H1 (cell line): ENCODE measurements at regions not wholly inside any gene's neighbourhood (a gene's known extent, or its start where the extent isn't known, plus 50 kb on each side); places are given as distances from the start of the nearest gene placed in this dataset.

Source experiments
- CTCF ChIA-PET: fragments of 300-600 bp; sonication (Branson Sonifier 250); formaldehyde crosslinking; loops from one replicate; lab custom pipeline; 2021; ENCODE audit not compliant: partially characterized antibody; lab: Charles Lee
- POLR2A ChIA-PET: fragments of 300-600 bp; sonication (Branson Sonifier 250); formaldehyde crosslinking; loops from one replicate; lab custom pipeline; 2021; ENCODE audit warnings: inconsistent platforms; ENCODE audit not compliant: partially characterized antibody; lab: Charles Lee
- DNase-seq, 2 experiments: peaks; one replicate each; pipeline versions ENCODE4 v3.0.0 to v3.0.0-alpha.2; 2010 to 2022; ENCODE audit warnings: low spot score in 2 of 2, low read depth in 1 of 2, mixed read lengths in 1 of 2
- FAIRE-seq: peaks from 2 replicates; lab custom pipeline; 2011; peaks lifted over from hg19 to GRCh38; lab: Jason Lieb, UNC
- H2AFZ ChIP-seq: 2 replicates; pipeline ENCODE4 v1.8.1; 2012; ENCODE audit warnings: low read length, inconsistent platforms
- H2AK5ac ChIP-seq: 2 replicates; pipeline ENCODE4 v1.6.1; 2013; ENCODE audit warnings: low read depth, low read length
- H2BK120ac ChIP-seq: replicated peaks from 2 replicates; pipeline ENCODE3; 2013; ENCODE audit warnings: low read depth, low read length, inconsistent platforms
- H2BK12ac ChIP-seq: 2 replicates; pipeline ENCODE4 v1.6.1; 2013; ENCODE audit warnings: low read depth, low read length
- H2BK15ac ChIP-seq: 2 replicates; pipeline ENCODE4 v1.6.1; 2013; ENCODE audit warnings: low read length
- H2BK20ac ChIP-seq: 2 replicates; pipeline ENCODE4 v1.6.1; 2013; ENCODE audit warnings: low read length
- H2BK5ac ChIP-seq: 2 replicates; pipeline ENCODE4 v1.6.1; 2013; ENCODE audit warnings: low read depth, low read length
- H3K14ac ChIP-seq: 2 replicates; pipeline ENCODE4 v1.6.1; 2013; ENCODE audit warnings: inconsistent platforms; ENCODE audit not compliant: insufficient read length
- H3K18ac ChIP-seq: 2 replicates; pipeline ENCODE4 v1.6.1; 2013; ENCODE audit warnings: low read length; ENCODE audit errors: extremely low read depth
- H3K23ac ChIP-seq: 2 replicates; pipeline ENCODE4 v1.6.1; 2013; ENCODE audit warnings: inconsistent platforms; ENCODE audit not compliant: insufficient read length
- H3K23me2 ChIP-seq: 2 replicates; pipeline ENCODE4 v1.6.1; 2013; ENCODE audit warnings: low read depth, low read length
- H3K27ac ChIP-seq: 2 replicates; pipeline ENCODE4 v1.6.1; 2011; ENCODE audit warnings: low read depth, low read length, inconsistent platforms
- H3K27me3 ChIP-seq, 4 experiments: replicated peaks in 1 of 4; 1 replicate in 1 of 4; 2 replicates in 3 of 4; pipeline versions ENCODE4 v1.6.1 to v1.8.1; 2011 to 2013; ENCODE audit warnings: low read length in 3 of 4, mild to moderate bottlenecking in 3 of 4, inconsistent platforms in 2 of 4, mixed read lengths in 2 of 4, moderate library complexity in 1 of 4; ENCODE audit not compliant: control insufficient read depth in 3 of 4, insufficient read depth in 3 of 4; ENCODE audit errors: extremely low read depth in 1 of 4
- H3K36me3 ChIP-seq, 4 experiments: 2 replicates each; pipeline versions ENCODE4 v1.6.1 to v1.8.1; 2011 to 2013; ENCODE audit warnings: mild to moderate bottlenecking in 4 of 4, low read length in 3 of 4, moderate library complexity in 2 of 4, control low read depth in 1 of 4, inconsistent platforms in 1 of 4; ENCODE audit not compliant: insufficient read depth in 4 of 4, control insufficient read depth in 2 of 4
- H3K4ac ChIP-seq: replicated peaks from 2 replicates; pipeline ENCODE3; 2013; ENCODE audit warnings: low read length, low read depth, mixed read lengths, inconsistent platforms; ENCODE audit not compliant: insufficient read length
- H3K4me1 ChIP-seq, 4 experiments: replicated peaks in 1 of 4; 1 replicate in 1 of 4; 2 replicates in 3 of 4; pipeline versions ENCODE4 v1.6.1 to v1.8.1; 2011 to 2013; ENCODE audit warnings: low read length in 3 of 4, inconsistent platforms in 2 of 4, mixed read lengths in 1 of 4; ENCODE audit not compliant: insufficient read depth in 4 of 4, control insufficient read depth in 3 of 4
- H3K4me2 ChIP-seq, 2 experiments: 2 replicates each; pipeline versions ENCODE4 v1.6.1 to v1.8.1; 2011 to 2013; ENCODE audit warnings: low read depth in 2 of 2, low read length in 2 of 2, control low read depth in 1 of 2, inconsistent platforms in 1 of 2, mild to moderate bottlenecking in 1 of 2; ENCODE audit not compliant: insufficient read depth in 1 of 2
- H3K4me3 ChIP-seq, 4 experiments: fragments of 200-600, 300-600 bp in 1 of 4; sonication (generic), shearing (Covaris generic), sonication (Bioruptor Twin) in 1 of 4; 2 replicates each; pipeline versions ENCODE4 v1.5.1 to v1.8.1; 2011 to 2016; ENCODE audit warnings: low read length in 4 of 4, low read depth in 3 of 4, control low read depth in 2 of 4, inconsistent platforms in 2 of 4, mild to moderate bottlenecking in 2 of 4, mixed read lengths in 1 of 4, moderate library complexity in 1 of 4; ENCODE audit not compliant: insufficient read depth in 2 of 4; ENCODE audit errors: extremely low read depth in 1 of 4
- H3K56ac ChIP-seq: replicated peaks from 2 replicates; pipeline ENCODE3; 2013; ENCODE audit warnings: low read depth, mild to moderate bottlenecking, mixed read lengths, low read length, inconsistent platforms; ENCODE audit not compliant: insufficient read length
- H3K79me1 ChIP-seq: 2 replicates; pipeline ENCODE4 v1.6.1; 2013; ENCODE audit warnings: low read depth, low read length, control low read depth
- H3K79me2 ChIP-seq, 2 experiments: 2 replicates each; pipeline versions ENCODE4 v1.6.1 to v1.8.1; 2012 to 2013; ENCODE audit warnings: low read length in 2 of 2, mild to moderate bottlenecking in 2 of 2, inconsistent platforms in 1 of 2; ENCODE audit not compliant: insufficient read depth in 2 of 2, control insufficient read depth in 1 of 2
- H3K9ac ChIP-seq, 4 experiments: replicated peaks in 1 of 4; 1 replicate in 1 of 4; 2 replicates in 3 of 4; pipeline versions ENCODE4 v1.6.1 to v1.8.1; 2011 to 2013; ENCODE audit warnings: low read depth in 3 of 4, low read length in 3 of 4, control low read depth in 2 of 4, mild to moderate bottlenecking in 2 of 4, moderate library complexity in 2 of 4, inconsistent platforms in 1 of 4; ENCODE audit errors: extremely low read depth in 1 of 4
- H3K9me3 ChIP-seq, 2 experiments: 2 replicates each; pipeline versions ENCODE4 v1.6.1 to v1.8.1; 2012 to 2013; ENCODE audit warnings: mild to moderate bottlenecking in 2 of 2, moderate library complexity in 2 of 2, control low read depth in 1 of 2, inconsistent platforms in 1 of 2, low read depth in 1 of 2, low read length in 1 of 2, mixed read lengths in 1 of 2; ENCODE audit not compliant: insufficient read depth in 2 of 2
- H4K20me1 ChIP-seq, 2 experiments: replicated peaks in 1 of 2; 2 replicates each; pipeline versions ENCODE3 to v1.8.1; 2011 to 2013; ENCODE audit warnings: inconsistent platforms in 2 of 2, low read length in 2 of 2, mild to moderate bottlenecking in 1 of 2; ENCODE audit not compliant: insufficient read depth in 2 of 2, control insufficient read depth in 1 of 2
- H4K5ac ChIP-seq: 2 replicates; pipeline ENCODE4 v1.6.1; 2013; ENCODE audit warnings: low read length, low read depth, mixed read lengths, inconsistent platforms; ENCODE audit not compliant: insufficient read length
- H4K8ac ChIP-seq: 2 replicates; pipeline ENCODE4 v1.8.0; 2013; ENCODE audit warnings: mild to moderate bottlenecking, moderate library complexity, low read length, inconsistent platforms; ENCODE audit not compliant: insufficient read depth; ENCODE audit errors: extremely low read depth
- H4K91ac ChIP-seq: replicated peaks from 2 replicates; pipeline ENCODE3; 2013; ENCODE audit warnings: low read length, mixed read lengths, inconsistent platforms; ENCODE audit not compliant: insufficient read length
- CEBPB ChIP-seq: IDR thresholded peaks from 2 replicates; pipeline ENCODE4 v1.6.1; 2012; ENCODE audit warnings: low read depth, low read length
- GTF2F1 ChIP-seq: IDR thresholded peaks from 2 replicates; pipeline ENCODE4 v1.6.1; 2012; ENCODE audit warnings: low read depth, low read length, improper control_type of control experiment, borderline replicate concordance
- HDAC2 ChIP-seq, 2 experiments: fragments of 300-600 bp in 1 of 2; sonication (generic) in 1 of 2; IDR thresholded peaks; 2 replicates each; pipeline ENCODE4 v1.6.1; 2011 to 2012; ENCODE audit warnings: low read depth in 2 of 2, low read length in 2 of 2, mild to moderate bottlenecking in 2 of 2, moderate library complexity in 2 of 2, borderline replicate concordance in 1 of 2, inconsistent platforms in 1 of 2
- KDM1A ChIP-seq: fragments of 200-600, 300-600 bp; sonication (generic); IDR thresholded peaks from 2 replicates; pipeline ENCODE4 v1.7.1; 2016; ENCODE audit warnings: mild to moderate bottlenecking, low read length, borderline replicate concordance
- POLR2A ChIP-seq, 2 experiments: IDR thresholded peaks; 1 replicate in 1 of 2; 2 replicates in 1 of 2; pipeline ENCODE4 v1.6.1; 2011; ENCODE audit warnings: low read depth in 2 of 2, low read length in 2 of 2, mild to moderate bottlenecking in 2 of 2; ENCODE audit errors: control extremely low read depth in 1 of 2
- POLR2AphosphoS5 ChIP-seq: IDR thresholded peaks from 2 replicates; pipeline ENCODE4 v1.6.1; 2011; ENCODE audit warnings: low read depth, low read length
- RAD21 ChIP-seq, 2 experiments: IDR thresholded peaks in 1 of 2; conservative IDR thresholded peaks in 1 of 2; 2 replicates each; pipeline ENCODE4 v1.6.1; 2011; ENCODE audit warnings: low read depth in 2 of 2, low read length in 2 of 2, improper control_type of control experiment in 1 of 2, inconsistent platforms in 1 of 2, mild to moderate bottlenecking in 1 of 2, moderate library complexity in 1 of 2
- SAP30 ChIP-seq: fragments of 300-600 bp; sonication (generic); IDR thresholded peaks from 2 replicates; pipeline ENCODE4 v1.7.1; 2012; ENCODE audit warnings: low read length, moderate library complexity, mild to moderate bottlenecking, inconsistent platforms; ENCODE audit not compliant: insufficient read depth, insufficient replicate concordance
- TAF7 ChIP-seq: optimal IDR thresholded peaks from 2 replicates; pipeline ENCODE3; 2011; ENCODE audit warnings: low read depth, mild to moderate bottlenecking, inconsistent platforms, low read length, moderate library complexity, borderline replicate concordance
- YY1 ChIP-seq: IDR thresholded peaks from 2 replicates; pipeline ENCODE4 v1.6.1; 2011; ENCODE audit warnings: low read depth, mild to moderate bottlenecking, low read length
- whole genome bisulfite sequencing, 2 experiments: shearing (Covaris generic) in 1 of 2; methylation state at CpG; one replicate each; pipeline versions ENCODE4 v1.1.6 to v1.1.7; 2013 to 2015; ENCODE audit warnings: low lambda C conversion rate in 2 of 2, mixed read lengths in 2 of 2, inconsistent platforms in 1 of 2, low coverage in 1 of 2, missing lambda C conversion rate in 1 of 2; ENCODE audit not compliant: insufficient replicate concordance in 2 of 2, insufficient coverage in 1 of 2, insufficient read length in 1 of 2; ENCODE audit errors: extremely low coverage in 1 of 2, missing lambda C conversion rate in 1 of 2; 5-methylcytosine and 5-hydroxymethylcytosine counted together
- TF ChIP-seq, protein P1 (sequence below): IDR thresholded peaks from 2 replicates; pipeline ENCODE4 v1.6.1; 2012; ENCODE audit warnings: low read length, inconsistent platforms

DNA sequence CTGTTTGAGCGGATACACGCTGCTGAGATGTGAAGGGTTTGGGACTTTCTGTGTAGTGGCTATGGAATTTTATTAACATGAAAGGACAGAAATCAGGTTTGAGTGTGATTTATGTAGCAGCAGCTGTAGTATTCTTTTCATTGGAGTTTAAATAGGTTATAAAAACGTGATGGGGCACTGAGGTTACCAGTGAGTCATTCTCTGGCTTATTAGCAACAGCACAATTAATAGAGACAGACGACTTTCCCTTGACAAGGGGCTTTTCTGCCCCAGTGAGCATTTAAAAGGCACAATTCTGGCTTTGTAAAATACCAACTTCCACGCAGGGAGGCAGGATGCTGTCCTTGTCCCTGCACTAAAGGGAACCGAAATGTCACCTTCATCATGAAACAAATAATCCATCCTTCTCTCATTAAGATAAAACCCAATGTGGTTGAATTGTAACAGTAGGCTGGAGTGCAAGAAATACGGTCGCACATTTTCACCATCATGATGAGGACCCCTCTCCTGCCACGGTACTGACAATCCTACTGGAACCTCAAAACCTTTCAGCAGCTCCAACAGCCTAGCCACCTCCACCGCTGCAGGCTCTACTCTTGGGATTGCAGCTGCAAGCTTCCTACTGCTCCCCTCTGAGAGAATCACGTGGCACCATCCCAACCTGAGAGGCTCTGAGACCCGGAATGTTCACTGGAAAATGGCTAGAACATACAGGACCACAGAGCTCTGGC, 293.9 kb downstream of the IRX1 start:
- DNase-seq (no peak), FAIRE-seq (no peak)
- Histone ChIP-seq H2BK15ac (peak overlapping the region; percentile 72; the same call in 1 of the 2 replicates), H3K23me2 (no peaks in the 10 kb centered on the region), H3K27ac (no peak overlapping the region), H3K4me3 (no peak overlapping the region), H2BK20ac (no peak overlapping the region), H3K79me2 (no peaks in the 10 kb centered on the region), H3K4me1 (peaks cover 4 to 9% (median 6%) of the 10 kb centered on the region in 4 experiments; a peak in 6 of 7 replicates), H3K14ac (no peak overlapping the region), H3K4ac (no peak overlapping the region), H2AK5ac (no peak overlapping the region), H2AFZ (no peak overlapping the region), H3K36me3 (no peaks in the 10 kb centered on the region), H4K5ac (no peak overlapping the region), H3K79me1 (no peaks in the 10 kb centered on the region), H4K8ac (no peak overlapping the region; the same call in 1 of the 2 replicates), H3K56ac (no peak overlapping the region)
- ChIA-PET CTCF (interaction anchor here (1.2 kb wide), 1 partner anchor 407 kb away, joined by 4 read pairs; no protein-coding TSS in a partner anchor), POLR2A (no interaction called here)
- TF ChIP-seq YY1 (no peak), RAD21 (IDR thresholded peaks at IDR 0.05 in 1 of 2, conservative IDR thresholded peaks at IDR 0.05 in 1 of 2; ENCODE audit: low read depth in 2 of 2, low read length in 2 of 2) (no peak), HDAC2 (IDR thresholded peaks at IDR 0.05; ENCODE audit: borderline replicate concordance in 1 of 2, low read depth in 2 of 2, low read length in 2 of 2) (no peak), GTF2F1 (no peak), POLR2A (IDR thresholded peaks at IDR 0.05; ENCODE audit: control extremely low read depth in 1 of 2, low read depth in 2 of 2, low read length in 2 of 2) (no peak), POLR2AphosphoS5 (no peak), KDM1A (no peak), SAP30 (no peak), CEBPB (no peak), TAF7 (no peak)
- TF ChIP-seq, protein P1, sequence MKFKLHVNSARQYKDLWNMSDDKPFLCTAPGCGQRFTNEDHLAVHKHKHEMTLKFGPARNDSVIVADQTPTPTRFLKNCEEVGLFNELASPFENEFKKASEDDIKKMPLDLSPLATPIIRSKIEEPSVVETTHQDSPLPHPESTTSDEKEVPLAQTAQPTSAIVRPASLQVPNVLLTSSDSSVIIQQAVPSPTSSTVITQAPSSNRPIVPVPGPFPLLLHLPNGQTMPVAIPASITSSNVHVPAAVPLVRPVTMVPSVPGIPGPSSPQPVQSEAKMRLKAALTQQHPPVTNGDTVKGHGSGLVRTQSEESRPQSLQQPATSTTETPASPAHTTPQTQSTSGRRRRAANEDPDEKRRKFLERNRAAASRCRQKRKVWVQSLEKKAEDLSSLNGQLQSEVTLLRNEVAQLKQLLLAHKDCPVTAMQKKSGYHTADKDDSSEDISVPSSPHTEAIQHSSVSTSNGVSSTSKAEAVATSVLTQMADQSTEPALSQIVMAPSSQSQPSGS = no peak
- TF ChIP-seq, all 59 proteins: peak for 0
- 93% methylated on average over 12 of the region's 12 CpGs; no CpG with 5 or more reads in 1 of the 2 experiments for WGBS, 2 experiments
- Histone ChIP-seq H3K9me3 (no peaks in the 10 kb centered on the region), H4K91ac (no peak overlapping the region), H4K20me1 (no peaks in the 10 kb centered on the region), H3K4me2 (no peak overlapping the region), H3K27me3 (no peaks in the 10 kb centered on the region), H2BK12ac (no peak overlapping the region), H2BK5ac (no peak overlapping the region), H3K18ac (no peak overlapping the region), H3K9ac (no peak overlapping the region), H3K23ac (no peak overlapping the region), H2BK120ac (no peak overlapping the region)
